HT-29 (cell line): ENCODE measurements at regions not wholly inside any gene's neighbourhood (a gene's known extent, or its start where the extent isn't known, plus 50 kb on each side); places are given as distances from the start of the nearest gene placed in this dataset.
"Not testable (repeated sequence)": the region's sequence is repeated elsewhere in the genome, so short reads cannot be mapped to it uniquely, and the experiment has no call there.

Experiments used
- DNase-seq: peaks from one replicate; pipeline ENCODE4 v3.0.0-alpha.2; 2015; ENCODE audit warnings: low spot score

DNA sequence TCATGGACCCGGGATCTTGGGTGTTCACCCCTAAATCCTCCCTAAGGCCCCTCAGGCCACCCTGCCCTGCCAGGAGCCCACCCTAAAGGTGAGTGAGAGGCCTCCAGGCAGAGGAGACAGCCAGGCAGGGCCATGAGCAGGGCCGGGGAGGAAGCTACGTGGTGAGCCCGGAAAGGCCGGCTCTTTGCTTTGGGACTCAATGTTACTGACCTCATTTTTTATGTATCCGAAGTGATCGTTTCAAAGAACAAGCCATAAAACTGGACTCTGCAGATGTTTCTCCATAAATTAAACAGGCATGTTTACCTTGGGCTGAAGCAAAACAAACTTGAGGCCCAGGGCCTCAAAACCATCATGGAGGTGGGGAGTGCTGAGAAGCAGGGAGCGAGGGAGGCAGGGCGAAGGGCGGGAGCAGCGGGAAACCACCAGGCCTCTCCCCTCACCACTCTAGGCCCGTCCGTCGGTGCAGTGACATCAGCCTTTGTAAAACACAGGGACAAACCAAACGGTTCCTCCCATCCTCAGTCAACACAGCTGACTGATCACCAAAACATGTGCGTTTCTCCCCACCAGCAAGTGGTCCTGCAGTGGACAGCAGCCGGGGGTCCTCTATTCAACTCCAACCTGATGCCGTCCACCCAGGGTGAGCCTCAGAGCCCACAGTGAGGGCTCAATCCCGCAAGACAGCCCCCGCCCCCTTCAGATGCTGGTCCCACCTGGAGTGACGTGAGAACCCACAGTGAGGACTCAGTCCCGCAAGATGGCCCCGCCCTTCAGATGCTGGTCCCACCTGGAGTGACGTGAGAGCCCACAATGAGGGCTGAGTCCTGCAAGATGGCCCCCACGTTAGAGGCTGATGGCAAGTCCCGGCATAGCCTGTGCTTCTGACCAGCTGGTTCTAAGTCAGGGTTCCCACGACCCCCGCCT is 102.9 kb upstream of the LRPAP1 start:
- DNase-seq, result no peak

DNA sequence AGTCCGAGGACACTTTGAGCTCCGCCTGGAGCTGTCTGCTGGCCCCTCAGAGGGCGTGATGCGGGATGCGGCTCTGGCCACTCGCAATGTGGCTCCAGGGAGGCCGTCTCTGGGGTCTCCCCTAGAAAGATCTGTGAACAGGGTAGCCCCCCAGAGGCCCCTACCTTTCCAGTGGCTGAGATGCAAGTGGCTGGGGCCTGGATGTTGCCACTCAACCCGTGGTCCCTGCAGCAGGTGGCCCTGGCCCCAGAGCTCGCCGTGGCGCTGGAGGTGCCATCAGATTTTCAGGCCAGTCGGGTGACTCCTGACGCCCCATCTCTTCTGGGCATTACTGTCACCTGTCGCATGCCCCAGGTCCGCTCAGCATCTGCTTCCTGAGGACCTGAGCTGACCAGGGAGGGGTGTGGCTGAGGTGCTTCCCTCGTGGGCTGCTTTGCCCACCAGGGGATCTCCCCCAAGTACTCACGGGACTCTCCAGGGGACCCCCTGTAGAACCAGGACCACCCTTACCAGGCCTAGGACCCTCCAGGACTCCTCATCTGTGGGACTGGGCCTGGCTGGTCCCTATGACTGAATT is 102.1 kb upstream of the LRPAP1 start:
- no peak for DNase-seq

DNA sequence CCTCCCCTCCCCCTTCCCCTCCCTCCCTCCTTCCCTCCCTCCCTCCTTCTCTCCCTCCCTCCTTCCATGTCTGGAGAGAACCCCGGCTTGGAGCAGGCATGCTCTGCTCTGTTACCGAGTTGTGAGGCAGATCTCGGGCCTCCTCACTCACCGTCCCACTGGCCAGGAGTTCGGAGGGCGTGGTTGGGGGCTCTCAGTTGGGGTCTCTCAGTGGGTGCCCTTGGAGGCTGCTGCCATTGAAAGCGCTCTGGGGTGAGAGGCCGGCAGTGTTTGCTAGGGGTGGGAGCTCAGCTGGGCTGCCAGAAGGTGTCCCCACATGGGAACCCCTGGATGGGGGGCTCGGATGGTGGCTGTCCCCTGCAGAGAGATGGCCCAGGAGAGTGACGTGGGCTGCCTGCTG is 101.1 kb upstream of the LRPAP1 start:
- not testable (repeated sequence) for DNase-seq

DNA sequence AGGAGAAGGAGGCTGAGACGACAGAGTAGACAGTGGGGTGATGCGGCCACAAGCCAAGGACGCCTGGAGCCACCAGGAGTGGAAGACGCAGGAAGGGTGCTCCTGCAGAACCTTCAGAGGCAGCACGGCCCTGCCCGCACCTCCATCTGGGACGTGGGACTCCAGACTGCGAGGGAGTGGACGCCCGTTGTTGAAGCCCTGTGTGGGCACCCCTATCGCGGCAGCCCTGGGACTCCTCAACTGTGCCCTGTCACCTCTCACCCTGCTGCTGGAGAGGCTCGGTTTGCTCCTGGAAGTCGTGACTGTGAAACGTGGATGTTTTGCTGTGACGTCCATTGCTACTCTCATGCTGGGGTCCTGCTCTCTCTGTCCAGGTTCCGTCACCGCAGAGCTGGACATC is 100.6 kb upstream of the LRPAP1 start:
- not testable (repeated sequence) for DNase-seq

DNA sequence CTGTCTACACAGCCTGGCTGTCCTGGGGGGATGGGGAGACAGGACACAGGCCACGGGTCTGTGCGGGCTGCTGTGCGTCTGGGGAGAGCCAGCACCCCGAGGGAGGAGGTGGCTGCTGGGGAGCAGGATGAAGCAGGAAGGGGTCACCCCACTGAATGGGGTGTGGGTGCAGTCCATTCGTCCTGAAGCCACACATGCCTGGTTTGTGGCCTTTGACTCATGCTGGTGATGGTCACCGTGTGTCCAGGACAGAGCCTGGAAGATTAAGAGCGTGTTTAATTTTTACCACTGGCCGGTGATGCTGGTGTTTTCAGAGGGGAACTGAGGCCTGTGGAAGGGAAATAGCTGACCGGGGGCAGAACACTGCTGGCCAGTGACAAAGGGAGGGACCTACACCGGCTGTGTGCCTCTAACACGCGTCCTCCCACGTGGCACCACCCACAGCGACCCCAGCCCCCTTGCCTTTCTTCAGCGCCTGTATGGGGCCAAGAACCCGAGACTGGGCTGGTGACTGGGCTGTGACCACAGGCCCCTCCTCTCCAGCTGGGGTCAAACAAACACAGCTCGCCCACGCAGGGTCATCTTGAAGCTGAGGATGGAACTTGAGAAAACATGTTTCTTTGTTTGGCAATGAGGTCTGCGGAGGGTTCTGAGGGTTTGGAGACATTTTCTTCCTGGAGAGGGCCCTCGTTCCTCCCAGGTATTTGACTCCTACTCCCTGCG is 99.5 kb upstream of the LRPAP1 start:
- DNase-seq, result not testable (repeated sequence)

DNA sequence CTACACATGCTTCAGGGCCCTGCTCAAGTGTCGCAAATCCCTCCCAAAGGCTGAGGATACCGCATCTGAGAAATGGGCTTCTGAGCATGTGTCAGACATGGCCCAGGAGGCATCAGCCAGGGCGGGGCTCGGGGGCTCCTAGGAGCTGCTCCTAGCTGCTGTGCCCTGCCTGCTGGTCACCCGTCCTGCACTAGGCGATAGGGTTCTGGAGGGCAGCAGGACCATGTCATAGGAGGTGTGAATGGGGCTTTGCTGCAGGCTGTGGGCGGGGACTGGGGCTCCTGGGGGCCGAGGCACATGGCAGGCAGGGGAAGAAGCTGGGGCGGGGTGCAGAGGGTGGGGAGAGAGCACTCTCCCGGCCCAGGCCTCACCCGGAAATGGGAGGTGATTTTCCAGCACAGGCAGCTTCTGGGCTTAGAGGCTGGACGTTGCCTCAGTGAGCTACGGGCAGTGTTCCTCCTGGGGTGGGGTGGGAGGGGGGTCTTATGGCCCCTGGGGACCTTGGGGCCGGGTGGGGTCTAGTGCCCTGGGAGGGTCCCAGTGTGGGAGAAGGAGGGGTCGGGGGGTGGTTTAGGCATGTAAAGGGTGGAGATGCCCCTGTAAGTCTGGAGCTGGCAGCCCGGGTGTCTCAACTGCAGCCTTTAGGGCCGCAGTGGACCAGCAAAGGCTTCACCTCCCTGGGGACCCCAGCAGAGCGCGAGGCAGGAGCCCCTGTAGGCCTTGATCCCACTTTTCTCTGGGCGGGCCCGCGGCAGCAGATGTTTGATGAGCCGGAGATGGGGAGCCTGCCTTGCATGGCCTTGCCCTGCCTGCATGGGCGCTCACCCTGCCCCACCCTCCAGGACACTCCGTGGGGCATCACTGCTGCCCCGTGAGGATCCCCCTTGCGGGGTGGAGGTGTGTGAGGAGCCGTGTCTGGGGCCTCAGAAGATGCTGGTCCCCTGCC is 98.6 kb upstream of the LRPAP1 start:
- DNase-seq, result peak; percentile 25

DNA sequence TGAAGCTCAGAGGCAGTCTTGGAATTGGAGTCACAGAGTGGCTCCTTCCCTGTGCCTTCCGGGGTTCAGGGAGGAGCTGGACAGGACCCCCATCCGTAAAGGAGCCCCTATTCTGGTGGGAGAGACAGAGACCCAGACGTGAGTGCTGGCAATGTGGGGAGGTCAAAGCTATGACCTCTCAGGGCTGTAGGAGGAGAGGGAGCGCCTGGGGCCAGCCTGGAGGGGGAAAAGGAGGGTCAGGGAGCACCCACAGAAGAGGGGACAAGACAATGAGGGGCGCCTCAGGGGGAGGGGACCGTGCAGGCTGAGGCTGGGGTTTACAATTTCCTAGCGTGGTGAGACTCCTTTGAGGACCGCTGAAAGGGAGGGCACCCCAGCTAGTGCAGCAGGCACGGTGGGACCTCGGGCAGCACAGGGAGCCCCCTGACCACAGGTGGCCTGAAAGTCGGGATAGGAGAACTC is 97.9 kb upstream of the LRPAP1 start:
- no peak for DNase-seq

DNA sequence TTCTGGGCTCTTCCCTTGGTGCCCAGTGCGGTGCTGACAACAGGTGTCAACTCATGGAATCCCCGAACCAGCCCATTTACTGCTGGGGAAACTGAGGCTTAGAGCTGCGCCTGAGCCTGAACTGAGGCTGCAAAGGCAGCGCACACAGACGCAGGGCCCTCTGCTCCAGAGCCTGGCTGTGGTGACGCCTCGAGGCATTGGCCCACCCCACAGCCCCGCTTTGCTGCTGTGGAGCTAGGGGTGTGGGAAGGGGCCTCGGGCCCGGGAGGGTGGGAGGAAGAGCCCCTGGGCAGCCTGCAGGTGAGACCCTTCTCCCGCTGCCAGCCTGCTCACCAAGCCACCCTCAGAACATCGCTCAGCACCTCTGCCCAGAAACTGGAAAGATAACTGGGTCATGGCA is 97.4 kb upstream of the LRPAP1 start:
- DNase-seq, result no peak

DNA sequence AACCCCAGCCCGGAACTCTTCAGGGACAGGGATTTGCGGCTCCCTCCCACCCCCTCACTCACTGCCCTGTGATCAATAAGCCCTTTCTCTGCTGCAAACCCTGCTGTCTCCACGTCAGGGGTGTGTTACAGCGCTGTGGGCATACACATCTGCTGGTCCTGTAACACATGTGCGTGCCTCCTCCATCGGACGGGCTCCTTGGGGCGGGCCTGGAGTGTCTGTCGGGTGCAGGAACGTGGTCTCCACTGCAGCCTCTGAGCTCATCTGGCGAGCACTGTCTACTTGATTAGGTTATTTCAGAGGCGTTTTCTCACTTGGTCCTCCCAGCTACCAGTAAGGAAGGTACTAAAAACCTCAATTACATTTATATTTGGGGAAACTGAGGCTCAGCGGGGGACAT is 97.0 kb upstream of the LRPAP1 start:
- DNase-seq, result not testable (repeated sequence)

DNA sequence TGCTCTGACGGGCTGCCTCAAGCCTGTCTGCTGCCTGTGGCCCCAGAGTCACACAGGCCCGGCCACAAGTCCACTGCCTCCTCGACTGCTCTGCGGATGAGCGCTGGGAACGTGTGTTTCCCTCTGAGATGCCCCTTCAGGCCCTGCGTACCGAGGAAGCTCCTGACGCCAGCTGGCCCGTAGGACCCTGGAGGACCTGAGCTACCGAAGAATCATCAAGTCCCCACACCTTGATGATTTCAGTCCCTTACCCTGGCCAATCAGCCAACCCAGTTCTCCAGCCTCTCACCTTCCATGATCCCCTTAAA is 96.6 kb upstream of the LRPAP1 start:
- no peak for DNase-seq

DNA sequence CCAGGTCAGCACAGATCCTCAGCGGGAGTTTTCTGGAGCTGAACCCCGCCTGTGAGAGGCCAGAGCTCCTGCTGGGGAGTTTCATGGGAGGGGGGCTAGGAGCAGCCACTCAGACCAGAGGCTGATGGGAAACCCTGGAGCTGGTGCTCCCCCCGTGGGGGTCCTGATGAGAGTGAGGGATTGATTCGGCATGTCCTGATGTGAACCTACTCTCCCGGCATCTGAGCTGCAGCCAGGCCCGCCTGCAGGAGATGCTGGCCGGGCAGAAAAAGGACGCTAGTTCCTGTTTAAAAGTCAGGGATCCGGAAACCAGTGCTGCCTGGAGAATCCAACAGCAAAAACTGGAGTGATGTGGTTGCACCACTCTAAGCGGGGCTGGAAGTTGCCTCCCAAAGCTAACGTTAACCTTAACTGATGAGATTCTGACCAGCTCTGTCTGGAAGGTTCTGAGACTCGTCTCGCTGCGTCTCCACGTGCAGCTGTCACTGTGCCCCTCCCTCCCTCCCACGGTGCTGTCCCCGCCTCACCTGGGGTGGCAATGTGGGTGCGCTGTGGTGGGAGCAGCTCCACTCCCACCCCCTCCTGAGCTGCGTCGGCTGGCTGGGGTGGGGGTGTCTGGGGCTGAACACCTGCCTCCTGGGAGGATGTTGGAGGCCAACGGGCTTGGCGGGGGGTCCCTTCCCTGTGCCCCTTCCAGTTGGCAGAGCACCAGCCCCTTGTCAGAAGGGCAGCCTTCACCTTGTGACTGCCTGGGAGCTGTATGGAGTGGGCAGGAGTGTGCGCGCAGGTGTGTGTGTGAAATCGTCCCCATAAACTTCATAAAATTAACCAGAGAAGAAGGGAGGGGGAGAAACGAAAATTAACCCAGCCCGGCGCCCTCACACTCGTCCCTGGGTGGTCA is 96.0 kb upstream of the LRPAP1 start:
- not testable (repeated sequence) for DNase-seq

DNA sequence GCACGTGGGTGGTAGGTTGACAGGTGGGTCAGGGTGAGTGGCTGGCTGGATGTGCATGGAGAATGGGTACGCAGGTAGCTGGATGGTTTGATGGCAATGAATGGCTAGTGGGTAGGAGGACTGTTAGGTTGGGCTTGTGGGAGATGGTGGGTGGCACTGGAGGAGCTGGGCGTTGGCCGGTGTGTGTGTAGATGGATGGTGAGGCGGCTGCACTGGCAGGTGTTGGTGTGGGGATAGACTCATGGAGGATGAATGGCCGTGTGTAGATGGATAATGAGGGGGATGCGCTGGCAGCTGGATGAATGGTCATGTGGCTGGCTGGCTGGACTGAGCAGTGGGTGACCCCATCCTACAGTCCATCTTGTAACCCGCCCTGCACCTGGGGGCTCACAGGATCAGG is 95.2 kb upstream of the LRPAP1 start:
- not testable (repeated sequence) for DNase-seq

DNA sequence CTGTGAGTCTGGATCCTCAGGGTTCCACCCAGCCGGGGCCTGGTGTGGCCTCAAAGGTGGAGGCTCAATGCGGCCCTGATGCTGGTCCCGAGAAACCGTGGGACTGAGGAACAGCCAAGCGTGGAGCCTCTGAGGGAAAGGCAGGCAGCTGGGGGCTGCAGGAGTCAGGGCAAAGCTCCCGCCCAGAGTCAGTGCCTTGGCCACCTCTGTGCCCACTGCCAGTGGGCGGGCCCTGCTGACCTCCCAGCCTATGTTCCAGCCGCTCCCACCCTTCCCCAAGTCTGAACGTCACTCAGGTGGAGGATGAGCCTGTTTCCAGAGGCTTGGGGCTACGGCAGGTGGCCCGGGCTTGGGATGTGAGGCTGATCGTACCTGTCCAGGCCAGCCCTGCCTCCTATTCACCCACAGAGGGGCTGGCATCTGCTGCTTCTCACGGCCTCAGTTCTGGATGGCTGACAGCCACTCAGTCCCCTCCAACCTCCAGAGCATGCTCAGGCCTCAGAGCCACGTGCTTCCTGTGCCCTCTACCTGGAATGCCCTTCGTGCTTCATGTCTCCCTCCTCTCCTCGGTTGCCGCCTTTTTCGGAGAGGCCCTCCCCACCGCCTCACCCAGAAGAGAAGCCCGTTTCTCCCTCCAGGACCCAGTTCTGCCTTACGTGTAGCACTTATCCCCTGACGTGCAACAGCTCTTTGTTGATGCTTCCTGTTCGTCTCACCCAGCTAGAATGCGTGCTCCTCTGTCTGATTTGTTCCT is 94.1 kb upstream of the LRPAP1 start:
- DNase-seq, result not testable (repeated sequence)

DNA sequence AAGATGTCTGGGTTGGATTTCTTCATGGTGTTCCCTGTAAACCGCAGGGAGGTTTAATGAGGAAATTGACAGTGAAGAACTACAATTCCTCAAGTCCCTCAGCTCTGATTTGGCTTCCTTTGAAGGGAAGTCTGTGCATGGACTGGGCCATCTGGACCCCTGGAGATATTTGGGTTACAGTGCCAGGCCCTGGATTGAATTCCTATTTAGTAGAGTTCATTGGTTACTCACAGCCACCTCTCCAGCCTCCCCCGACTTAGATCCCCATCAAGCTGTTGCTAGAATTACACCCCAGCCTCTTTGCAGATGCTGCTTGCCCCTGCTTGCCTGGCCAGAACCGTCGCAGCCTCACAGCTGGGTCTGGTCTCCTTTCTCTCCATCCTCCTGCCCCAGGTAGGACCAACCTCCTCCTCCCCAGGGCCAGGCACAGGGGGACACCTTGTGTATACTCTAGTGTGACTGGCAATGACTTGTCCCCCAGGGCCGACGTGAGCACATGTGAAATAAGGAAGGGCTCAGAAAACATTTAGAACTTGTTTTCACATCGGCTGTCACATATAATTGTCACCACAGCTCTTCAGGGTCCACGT is 93.2 kb upstream of the LRPAP1 start:
- not testable (repeated sequence) for DNase-seq

DNA sequence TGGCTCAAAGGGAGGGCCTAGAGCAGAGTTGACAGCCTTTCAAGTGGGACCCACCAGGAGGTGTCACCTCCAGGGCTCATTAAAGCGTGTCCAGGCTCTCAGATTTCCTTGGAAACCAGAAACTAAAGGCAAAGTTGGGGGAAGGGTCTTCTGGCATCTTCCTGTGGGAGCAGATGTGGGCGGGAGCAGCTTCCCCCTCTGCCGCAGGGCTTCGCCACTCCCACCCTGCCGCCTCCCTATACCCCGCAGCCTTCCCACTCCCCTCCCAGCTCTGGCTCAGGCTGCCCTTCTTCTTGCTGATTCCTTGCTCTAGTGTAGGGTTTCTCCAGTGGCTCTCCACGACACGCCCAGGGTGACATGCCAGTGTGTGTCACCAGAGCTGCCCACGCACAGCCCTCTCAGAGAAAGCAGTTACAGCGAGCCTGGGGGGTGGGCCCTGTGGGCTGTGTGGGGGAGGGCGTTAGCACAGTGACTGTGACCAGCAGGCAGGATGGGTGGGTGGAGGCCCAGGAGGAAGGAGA is 91.6 kb upstream of the LRPAP1 start:
- not testable (repeated sequence) for DNase-seq

DNA sequence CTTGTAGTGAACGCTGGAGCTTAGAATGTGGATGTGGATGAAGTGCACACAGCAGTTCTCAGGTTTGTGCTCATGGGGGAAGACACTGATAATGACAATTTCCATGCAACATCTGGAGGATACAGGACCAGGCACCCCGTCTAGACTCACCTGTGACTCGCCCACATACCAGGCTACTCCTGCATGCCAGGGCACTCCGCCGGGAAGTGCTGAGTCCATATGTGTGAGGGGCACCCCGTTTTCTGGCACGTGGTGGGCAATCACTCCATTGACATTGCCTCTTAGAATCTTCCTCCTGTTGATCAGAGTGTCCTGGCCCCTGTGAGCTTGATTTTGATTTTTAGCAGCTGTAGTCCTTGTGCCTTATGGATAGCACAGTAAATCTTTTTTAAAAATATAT is 90.9 kb upstream of the LRPAP1 start:
- DNase-seq, result no peak

DNA sequence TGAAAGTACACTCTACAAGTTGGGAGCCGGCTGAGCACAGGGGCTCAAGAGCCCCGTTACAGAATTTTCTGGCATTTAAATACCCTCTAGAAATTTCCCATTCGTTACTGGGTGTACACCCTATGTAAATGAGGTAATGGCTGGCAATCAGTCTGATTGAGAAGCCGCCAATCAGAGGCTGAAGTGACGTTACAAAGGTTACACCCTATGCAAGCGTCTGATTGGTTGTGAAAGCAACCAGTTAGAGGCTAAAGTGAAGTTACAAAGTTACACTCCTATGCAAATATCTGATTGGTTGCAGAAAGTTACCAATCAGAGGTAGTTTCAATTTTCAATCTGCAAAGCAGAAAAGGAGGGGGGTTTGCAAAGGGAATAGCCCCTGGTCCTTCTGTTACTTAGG is 88.1 kb upstream of the LRPAP1 start:
- DNase-seq, result not testable (repeated sequence)

DNA sequence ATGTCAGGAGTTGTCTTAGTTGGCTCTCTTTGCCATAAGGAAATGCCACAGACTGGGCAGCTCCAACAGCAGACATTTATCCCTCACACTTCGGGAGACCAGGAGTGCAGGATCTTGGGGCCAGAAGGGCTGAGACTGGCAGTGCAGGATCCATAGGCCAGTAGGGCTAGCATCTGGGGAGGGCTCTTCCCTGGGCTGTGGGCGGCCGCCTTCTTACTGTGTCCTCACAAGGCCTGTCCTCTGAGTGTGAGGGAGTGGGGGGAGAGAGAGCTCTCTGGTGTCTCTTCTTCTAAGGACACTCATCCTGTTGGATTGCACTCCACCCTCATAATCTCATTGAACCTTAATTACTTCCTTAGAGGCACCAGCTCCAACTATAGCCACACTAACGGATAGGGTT is 87.5 kb upstream of the LRPAP1 start:
- DNase-seq, result not testable (repeated sequence)

DNA sequence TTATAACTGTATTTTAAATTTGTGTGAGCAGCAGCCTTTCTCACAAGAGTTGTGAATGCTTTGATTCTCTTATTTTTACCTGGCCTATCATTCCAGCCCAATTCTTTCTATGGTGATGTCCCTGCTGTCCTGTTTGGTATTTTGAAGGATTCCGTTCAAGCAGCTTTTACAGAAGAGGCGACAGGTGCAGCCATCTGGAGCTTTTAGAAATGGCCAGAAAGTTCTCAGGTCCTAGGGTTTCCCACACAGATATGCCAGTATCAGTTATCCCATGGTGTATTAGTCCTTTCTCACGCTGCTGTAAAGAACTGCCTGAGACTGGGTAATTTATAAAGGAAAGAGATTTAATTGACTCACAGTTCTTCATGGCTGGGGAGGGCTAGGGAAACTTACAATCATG is 86.1 kb upstream of the LRPAP1 start:
- DNase-seq, result not testable (repeated sequence)
